Mucosa of rectum (tissue), 2 donors: ENCODE measurements at regions not wholly inside any gene's neighbourhood (a gene's known extent, or its start where the extent isn't known, plus 50 kb on each side); places are given as distances from the start of the nearest gene placed in this dataset.

Source experiments
- H3K27ac ChIP-seq, 2 donors: one replicate each; pipeline ENCODE4 v1.7.0; 2013; ENCODE audit warnings: inconsistent platforms in 2 of 2, low read depth in 2 of 2, low read length in 2 of 2
- H3K27me3 ChIP-seq, 2 donors: one replicate each; pipeline ENCODE4 v1.7.0; 2013; ENCODE audit warnings: low read length in 2 of 2; ENCODE audit not compliant: control insufficient read depth in 2 of 2, insufficient read depth in 2 of 2
- H3K36me3 ChIP-seq, 2 donors: one replicate each; pipeline ENCODE4 v1.7.0; 2013; ENCODE audit warnings: low read length in 2 of 2; ENCODE audit not compliant: control insufficient read depth in 2 of 2, insufficient read depth in 2 of 2
- H3K4me1 ChIP-seq, 2 donors: one replicate each; pipeline ENCODE4 v1.7.0; 2013; ENCODE audit warnings: low read length in 2 of 2, mild to moderate bottlenecking in 1 of 2; ENCODE audit not compliant: control insufficient read depth in 2 of 2, insufficient read depth in 2 of 2
- H3K4me3 ChIP-seq, 2 donors: one replicate each; pipeline ENCODE4 v1.7.0; 2013; ENCODE audit warnings: low read length in 2 of 2
- H3K9ac ChIP-seq, 2 donors: one replicate each; pipeline ENCODE4 v1.7.0; 2013; ENCODE audit warnings: low read length in 2 of 2, low read depth in 1 of 2, mild to moderate bottlenecking in 1 of 2
- H3K9me3 ChIP-seq, 2 donors: one replicate each; pipeline ENCODE4 v1.7.0; 2013; ENCODE audit warnings: low read length in 2 of 2; ENCODE audit not compliant: control insufficient read depth in 2 of 2
- donor health status: healthy.
- donor health status: Normal muscosa, but diverticular disease.

- Histone ChIP-seq H3K9ac (no peak overlapping the region), H3K27me3 (no peaks in the 10 kb centered on the region), H3K9me3 (no peaks in the 10 kb centered on the region), H3K27ac (no peak overlapping the region), H3K4me3 (no peak overlapping the region), H3K36me3 (no peaks in the 10 kb centered on the region), H3K4me1 (no peaks in the 10 kb centered on the region)
Observed at GRCh38 chr2:215879977-215880940, 133.1 kb downstream of the MREG start.

GRCh38 chr2:215879331-215879730, 134.0 kb downstream of the MREG start:
- Histone ChIP-seq H3K4me1 (no peaks in the 10 kb centered on the region), H3K9ac (no peak overlapping the region), H3K9me3 (no peaks in the 10 kb centered on the region), H3K36me3 (no peaks in the 10 kb centered on the region), H3K27me3 (no peaks in the 10 kb centered on the region), H3K4me3 (no peak overlapping the region), H3K27ac (no peak overlapping the region)

DNA sequence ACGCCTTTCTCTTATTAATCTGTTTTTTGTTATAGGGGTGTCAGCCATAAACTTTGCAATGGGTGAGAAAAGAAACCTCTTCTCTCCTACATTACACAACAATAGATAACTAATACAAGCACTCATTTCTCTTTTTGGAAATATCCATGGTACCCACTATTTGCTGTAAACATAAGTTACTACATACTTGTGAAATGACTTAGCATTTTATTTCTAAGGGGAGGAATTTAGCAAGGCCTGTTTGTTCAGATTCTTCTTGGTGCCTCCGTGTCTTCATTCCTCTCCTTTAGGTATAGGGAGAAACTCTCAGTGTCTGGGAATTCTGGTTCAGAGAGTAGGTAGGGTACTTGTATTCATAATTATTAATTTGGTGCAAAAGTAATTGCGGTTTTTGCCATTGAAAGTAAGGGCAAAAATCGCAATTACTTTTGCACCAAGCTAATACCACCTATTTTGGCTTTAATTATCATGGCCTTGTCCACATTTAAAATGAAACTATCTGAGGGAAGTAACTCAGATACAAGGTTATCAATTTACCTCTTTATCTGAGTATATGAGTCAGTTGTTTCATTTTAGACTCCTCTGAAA, 134.8 kb downstream of the MREG start:
- Histone ChIP-seq H3K4me1 (no peaks in the 10 kb centered on the region), H3K27ac (no peak overlapping the region), H3K4me3 (no peak overlapping the region), H3K27me3 (no peaks in the 10 kb centered on the region), H3K9ac (no peak overlapping the region), H3K9me3 (no peaks in the 10 kb centered on the region), H3K36me3 (no peaks in the 10 kb centered on the region)

- Histone ChIP-seq H3K9me3 (no peaks in the 10 kb centered on the region), H3K9ac (no peak overlapping the region), H3K27ac (no peak overlapping the region), H3K4me1 (no peaks in the 10 kb centered on the region), H3K36me3 (no peaks in the 10 kb centered on the region), H3K4me3 (no peak overlapping the region), H3K27me3 (no peaks in the 10 kb centered on the region)
Observed at GRCh38 chr2:215876937-215877238, 136.5 kb downstream of the MREG start.

DNA sequence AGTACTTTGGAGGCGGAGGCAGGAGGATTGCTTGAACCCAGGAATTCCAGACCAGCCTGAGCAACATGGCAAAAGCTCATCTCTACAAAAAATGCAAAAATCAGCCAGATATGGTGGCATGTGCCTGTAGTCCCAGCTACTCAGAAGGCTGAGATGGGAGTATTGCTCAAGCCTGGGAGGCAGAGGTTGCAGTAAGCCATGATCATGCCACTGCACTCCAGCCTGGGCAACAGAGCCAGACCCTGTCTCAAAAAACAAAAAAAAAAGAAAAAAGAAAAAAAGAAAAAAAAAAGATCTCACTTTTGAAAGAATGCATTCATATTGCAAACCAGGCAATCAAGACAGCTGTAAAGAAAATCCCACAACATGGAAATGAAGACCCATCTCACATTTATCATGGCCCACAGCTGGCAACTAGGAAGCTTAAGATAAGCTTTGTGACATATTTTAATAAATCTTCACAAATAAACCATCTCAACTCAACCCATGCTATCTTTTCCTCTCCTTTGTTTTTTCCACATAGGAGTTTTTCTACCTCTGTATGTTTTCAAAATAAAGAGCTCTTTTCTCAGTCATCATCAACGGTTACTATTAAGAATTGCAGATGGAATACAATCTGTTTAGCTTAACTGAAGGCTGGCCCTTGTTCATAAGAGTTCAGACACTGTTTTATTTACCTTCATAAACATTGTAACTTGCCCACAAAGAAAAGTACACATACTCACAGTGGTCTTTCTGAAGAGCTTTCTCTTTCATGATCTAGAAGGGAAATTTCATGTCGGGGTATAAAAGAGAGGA, 137.0 kb downstream of the MREG start:
- H3K4me3 ChIP-seq = no peak overlapping the region

DNA sequence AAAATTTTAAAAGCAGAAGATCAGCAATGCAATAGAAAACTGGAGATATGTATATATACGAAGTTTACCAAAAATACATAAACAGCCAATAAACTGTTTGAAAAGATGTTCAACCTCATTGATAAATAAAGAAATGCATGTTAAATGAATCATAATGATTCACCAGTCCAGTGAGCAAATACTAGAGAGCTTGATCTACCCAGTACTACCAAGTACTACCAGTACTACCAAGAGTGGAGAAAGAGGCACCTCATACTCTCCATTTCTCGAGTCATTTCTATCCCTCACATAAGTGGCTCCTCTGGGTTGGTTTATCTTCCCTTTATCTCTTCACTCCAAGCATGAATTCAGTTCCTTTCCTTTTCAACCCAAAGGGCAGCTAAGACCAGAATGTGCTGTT, 138.9 kb downstream of the MREG start:
- Histone ChIP-seq H3K9ac (no peak overlapping the region), H3K27me3 (no peaks in the 10 kb centered on the region), H3K36me3 (no peaks in the 10 kb centered on the region), H3K4me1 (no peaks in the 10 kb centered on the region), H3K27ac (no peak overlapping the region), H3K4me3 (no peak overlapping the region), H3K9me3 (no peaks in the 10 kb centered on the region)

More for the DNA sequence above, 137.0 kb downstream of the MREG start:
- Histone ChIP-seq H3K9ac (no peak overlapping the region), H3K36me3 (no peaks in the 10 kb centered on the region), H3K4me1 (no peaks in the 10 kb centered on the region), H3K27ac (no peak overlapping the region), H3K27me3 (no peaks in the 10 kb centered on the region), H3K9me3 (no peaks in the 10 kb centered on the region)

- H3K36me3 ChIP-seq = no peaks in the 10 kb centered on the region
- no peak overlapping the region for H3K4me3 ChIP-seq
- no peak overlapping the region for H3K9ac ChIP-seq
- no peaks in the 10 kb centered on the region for H3K9me3 ChIP-seq
- no peak overlapping the region for H3K27ac ChIP-seq
- H3K4me1 ChIP-seq = no peaks in the 10 kb centered on the region
- H3K27me3 ChIP-seq = no peaks in the 10 kb centered on the region
Observed at GRCh38 chr2:215870986-215871385, 142.4 kb downstream of the MREG start.

DNA sequence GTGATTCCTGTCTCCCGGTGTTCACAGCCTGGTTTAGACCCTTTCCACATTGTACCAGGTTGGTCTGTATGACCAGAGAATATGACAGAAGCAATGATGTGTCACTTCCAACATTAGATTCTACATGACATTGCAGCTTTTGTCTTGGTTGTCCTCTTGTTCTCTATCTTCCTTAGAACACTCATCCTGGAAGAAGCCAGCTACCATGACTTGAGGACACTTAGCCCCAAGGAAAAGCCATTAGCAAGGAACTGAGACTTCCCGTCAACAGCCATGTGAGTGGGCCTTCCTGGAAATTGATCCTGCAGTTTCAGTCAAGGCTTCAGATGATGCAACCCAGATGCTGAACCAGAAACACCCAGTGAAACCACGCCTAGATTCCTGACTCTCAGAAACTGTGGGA, 143.3 kb downstream of the MREG start:
- H3K9me3 ChIP-seq = no peaks in the 10 kb centered on the region
- no peak overlapping the region for H3K4me3 ChIP-seq
- H3K27ac ChIP-seq = no peak overlapping the region
- no peaks in the 10 kb centered on the region for H3K27me3 ChIP-seq
- no peaks in the 10 kb centered on the region for H3K4me1 ChIP-seq
- no peaks in the 10 kb centered on the region for H3K36me3 ChIP-seq
- H3K9ac ChIP-seq = no peak overlapping the region

- no peak overlapping the region for H3K9ac ChIP-seq
- H3K27ac ChIP-seq = no peak overlapping the region
- H3K4me1 ChIP-seq = no peaks in the 10 kb centered on the region
- H3K9me3 ChIP-seq = no peaks in the 10 kb centered on the region
- H3K36me3 ChIP-seq = no peaks in the 10 kb centered on the region
- no peak overlapping the region for H3K4me3 ChIP-seq
- no peaks in the 10 kb centered on the region for H3K27me3 ChIP-seq
Observed at GRCh38 chr2:215868846-215869543, 144.4 kb downstream of the MREG start.
